GM19351 (cell line): ENCODE measurements at regions not wholly inside any gene's neighbourhood (a gene's known extent, or its start where the extent isn't known, plus 50 kb on each side); places are given as distances from the start of the nearest gene placed in this dataset.
A peak's percentile ranks its signal among the peaks of the same experiment; 100 is the strongest.

Experiments used
- ATAC-seq: cut with Tn5 transposase; IDR thresholded peaks from one replicate; pipeline ENCODE4 v1.9.1; 2021; ENCODE audit warnings: mild to moderate bottlenecking, moderate library complexity; ENCODE audit not compliant: unreplicated experiment

GRCh38 chr5:143761663-143762062 is 50.3 kb upstream of the HMHB1 start:
- ATAC-seq = no peak

- ATAC-seq = no peak
Measured at GRCh38 chr5:143760755-143761154, 51.2 kb upstream of the HMHB1 start.

- ATAC-seq = peak; percentile 49
Measured at GRCh38 chr5:143760131-143760505, 51.8 kb upstream of the HMHB1 start.

GRCh38 chr5:143759396-143760130 is 52.4 kb upstream of the HMHB1 start:
- peak; percentile 4 for ATAC-seq

GRCh38 chr5:143758750-143759149 is 53.2 kb upstream of the HMHB1 start:
- peak; percentile 71 for ATAC-seq

- ATAC-seq = no peak
Measured at GRCh38 chr5:143758015-143758414, 53.9 kb upstream of the HMHB1 start.

- no peak for ATAC-seq
Measured at GRCh38 chr5:143757116-143757515, 54.8 kb upstream of the HMHB1 start.

GRCh38 chr5:143755966-143756365 is 56.0 kb upstream of the HMHB1 start:
- no peak for ATAC-seq

- no peak for ATAC-seq
Measured at GRCh38 chr5:143752165-143752850, 59.7 kb upstream of the HMHB1 start.

- ATAC-seq = no peak
Measured at GRCh38 chr5:143751342-143751741, 60.6 kb upstream of the HMHB1 start.

- no peak for ATAC-seq
Measured at GRCh38 chr5:143749581-143750205, 62.3 kb upstream of the HMHB1 start.

GRCh38 chr5:143748516-143748915 is 63.4 kb upstream of the HMHB1 start:
- no peak for ATAC-seq

GRCh38 chr5:143742951-143743350 is 69.0 kb upstream of the HMHB1 start:
- no peak for ATAC-seq

- ATAC-seq = no peak
Measured at GRCh38 chr5:143741421-143741820, 70.5 kb upstream of the HMHB1 start.

- ATAC-seq = no peak
Measured at GRCh38 chr5:143740956-143741355, 71.0 kb upstream of the HMHB1 start.

- no peak for ATAC-seq
Measured at GRCh38 chr5:143739746-143740145, 72.2 kb upstream of the HMHB1 start.

GRCh38 chr5:143738417-143739401 is 73.3 kb upstream of the HMHB1 start:
- ATAC-seq = no peak

- ATAC-seq = no peak
Measured at GRCh38 chr5:143737062-143737461, 74.9 kb upstream of the HMHB1 start.

GRCh38 chr5:143734456-143734780 is 77.5 kb upstream of the HMHB1 start:
- ATAC-seq = no peak

GRCh38 chr5:143733665-143734455 is 78.1 kb upstream of the HMHB1 start:
- ATAC-seq = no peak
